ENCODE measurements at regions not wholly inside any gene's neighbourhood (a gene's known extent, or its start where the extent isn't known, plus 50 kb on each side); places are given as distances from the start of the nearest gene placed in this dataset.

DNA sequence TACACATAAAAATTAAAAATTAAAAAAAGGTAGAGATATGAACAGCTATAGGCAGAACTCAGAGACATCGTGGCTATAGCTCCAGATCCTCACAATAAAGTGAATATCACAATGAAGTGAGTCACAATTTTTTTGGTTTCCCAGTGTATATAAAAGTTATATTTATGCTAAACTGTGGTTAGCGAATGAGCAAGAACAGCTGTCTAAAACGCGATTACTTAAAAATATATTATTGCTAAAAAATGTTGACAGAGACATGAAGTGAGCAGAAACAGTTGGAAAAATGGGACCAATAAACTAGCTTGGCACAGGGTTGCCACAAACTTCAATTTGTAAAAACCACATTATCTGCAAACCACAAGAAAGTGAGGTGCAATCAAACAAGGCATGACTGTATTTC lies 551.7 kb upstream of the NETO1 start:
- intact Hi-C loops (cut with DNase I; ENCODE audit: low total_unique reads): no loop called here
- H3K27me3 ChIP-seq: no peaks in the 10 kb centered on the region
- H3K4me1 ChIP-seq: no peaks in the 10 kb centered on the region
- H3K4me3 ChIP-seq: no peak overlapping the region
- H3K27ac ChIP-seq: no peak overlapping the region
- no peaks in the 10 kb centered on the region for H3K9me3 ChIP-seq
- no peaks in the 10 kb centered on the region for H3K36me3 ChIP-seq
- DNase-seq: no peak
- TF ChIP-seq CTCF (IDR thresholded peaks at IDR 0.05) (no peak), POLR2A (IDR thresholded peaks at IDR 0.05) (no peak)

DNA sequence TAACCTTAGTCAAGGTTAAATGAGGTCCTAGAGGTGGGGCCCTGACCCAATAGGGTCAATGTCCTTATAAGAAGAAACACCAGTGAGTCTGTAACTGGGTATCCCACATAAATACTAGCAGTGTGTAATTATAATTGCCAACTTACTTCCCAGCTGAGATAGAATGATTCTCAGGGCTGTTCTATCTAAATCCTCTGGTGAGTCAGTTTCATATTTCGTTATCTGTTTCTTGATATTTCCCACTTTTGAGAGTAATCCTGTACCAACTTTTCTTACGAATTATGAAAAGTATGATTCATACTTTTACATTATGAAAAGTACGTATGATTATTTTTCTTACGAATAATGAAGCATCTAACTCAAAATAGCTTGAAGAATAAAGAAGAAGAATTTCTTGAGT lies 546.8 kb upstream of the NETO1 start:
- H3K4me1 ChIP-seq: no peaks in the 10 kb centered on the region
- no peak for TF ChIP-seq POLR2A (IDR thresholded peaks at IDR 0.05)
- TF ChIP-seq CTCF (IDR thresholded peaks at IDR 0.05): no peak
- H3K27ac ChIP-seq: no peak overlapping the region
- no peaks in the 10 kb centered on the region for H3K27me3 ChIP-seq
- H3K9me3 ChIP-seq: no peaks in the 10 kb centered on the region
- DNase-seq: no peak
- no peaks in the 10 kb centered on the region for H3K36me3 ChIP-seq
- intact Hi-C loops (cut with DNase I; ENCODE audit: low total_unique reads): no loop called here
- H3K4me3 ChIP-seq: no peak overlapping the region

DNA sequence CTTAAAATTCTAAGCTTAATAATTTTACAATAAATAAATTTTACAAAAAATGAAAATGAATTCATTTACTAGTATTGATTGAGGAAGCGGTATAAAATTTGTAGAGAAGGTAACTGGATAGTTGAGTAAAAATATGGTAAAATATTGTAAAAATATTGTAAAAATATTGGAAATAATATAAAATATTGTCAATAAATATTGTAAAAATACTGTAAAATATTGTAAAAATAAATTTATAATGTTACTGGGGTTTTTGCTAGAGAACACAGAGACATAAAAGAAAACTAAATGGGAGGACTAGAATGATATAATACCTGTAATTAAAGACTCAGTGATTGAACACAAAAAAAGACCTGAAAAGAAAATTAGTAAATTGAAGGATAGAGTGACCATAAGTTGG lies 546.3 kb upstream of the NETO1 start:
- intact Hi-C loops (cut with DNase I; ENCODE audit: low total_unique reads): no loop called here
- no peak for DNase-seq
- TF ChIP-seq POLR2A (IDR thresholded peaks at IDR 0.05) (no peak), CTCF (IDR thresholded peaks at IDR 0.05) (no peak)

DNA sequence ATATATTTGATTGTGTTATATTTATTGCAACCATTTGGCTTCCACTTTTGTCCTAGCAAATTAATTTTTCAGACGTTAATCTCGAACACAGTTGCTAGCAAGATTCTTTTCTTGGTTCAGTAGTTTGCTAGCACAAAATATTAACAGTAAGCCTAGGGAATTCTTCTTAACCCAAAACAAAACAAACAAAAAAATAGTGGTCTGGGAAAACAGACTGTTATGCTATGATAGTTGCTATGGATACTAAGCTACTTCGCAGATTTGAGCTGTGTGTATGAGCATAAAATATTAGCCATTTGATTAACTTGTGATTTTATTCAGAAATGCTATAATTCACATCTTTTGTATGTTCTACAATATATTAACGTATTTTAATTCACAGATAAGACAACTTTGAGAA lies 541.5 kb upstream of the NETO1 start:
- H3K4me3 ChIP-seq: no peak overlapping the region
- TF ChIP-seq CTCF (IDR thresholded peaks at IDR 0.05) (no peak), POLR2A (IDR thresholded peaks at IDR 0.05) (no peak)
- H3K27me3 ChIP-seq: no peaks in the 10 kb centered on the region
- no peak for DNase-seq
- no peaks in the 10 kb centered on the region for H3K9me3 ChIP-seq
- intact Hi-C loops (cut with DNase I; ENCODE audit: low total_unique reads): no loop called here
- H3K4me1 ChIP-seq: no peaks in the 10 kb centered on the region
- no peaks in the 10 kb centered on the region for H3K36me3 ChIP-seq
- H3K27ac ChIP-seq: no peak overlapping the region

More for the DNA sequence above, 546.3 kb upstream of the NETO1 start:
- Histone ChIP-seq H3K4me1 (no peaks in the 10 kb centered on the region), H3K36me3 (no peaks in the 10 kb centered on the region), H3K4me3 (no peak overlapping the region), H3K9me3 (no peaks in the 10 kb centered on the region), H3K27me3 (no peaks in the 10 kb centered on the region), H3K27ac (no peak overlapping the region)

- intact Hi-C loops (cut with DNase I; ENCODE audit: low total_unique reads): no loop called here
Observed at GRCh38 chr18:73408469-73408868, 540.7 kb upstream of the NETO1 start.

More at GRCh38 chr18:73408469-73408868, 540.7 kb upstream of the NETO1 start:
- no peak overlapping the region for H3K27ac ChIP-seq
- no peaks in the 10 kb centered on the region for H3K27me3 ChIP-seq
- DNase-seq: no peak
- H3K4me3 ChIP-seq: no peak overlapping the region
- no peaks in the 10 kb centered on the region for H3K4me1 ChIP-seq
- TF ChIP-seq POLR2A (IDR thresholded peaks at IDR 0.05) (no peak), CTCF (IDR thresholded peaks at IDR 0.05) (no peak)
- no peaks in the 10 kb centered on the region for H3K9me3 ChIP-seq
- H3K36me3 ChIP-seq: no peaks in the 10 kb centered on the region
